NCI-H128 (cell line): ENCODE measurements at regions not wholly inside any gene's neighbourhood (a gene's known extent, or its start where the extent isn't known, plus 50 kb on each side); places are given as distances from the start of the nearest gene placed in this dataset.
"Not testable (repeated sequence)": the region's sequence is repeated elsewhere in the genome, so short reads cannot be mapped to it uniquely, and the experiment has no call there.

ENCODE experiments used
- DNase-seq: peaks from one replicate; lab custom pipeline; 2025; ENCODE audit not compliant: unreplicated experiment; lab: John Stamatoyannopoulos, UW

- no peak for DNase-seq
Observed at GRCh38 chr10:60479305-60480020, 89.8 kb upstream of the ANK3 start.

- DNase-seq, result no peak
Observed at GRCh38 chr10:60476451-60476850, 86.8 kb upstream of the ANK3 start.

- no peak for DNase-seq
Observed at GRCh38 chr10:60473557-60473956, 83.9 kb upstream of the ANK3 start.

GRCh38 chr10:60470091-60470490 is 80.4 kb upstream of the ANK3 start:
- no peak for DNase-seq

GRCh38 chr10:60469147-60469546 is 79.5 kb upstream of the ANK3 start:
- DNase-seq, result not testable (repeated sequence)

- DNase-seq, result no peak
Observed at GRCh38 chr10:60467202-60467546, 77.5 kb upstream of the ANK3 start.

- no peak for DNase-seq
Observed at GRCh38 chr10:60466267-60467201, 76.9 kb upstream of the ANK3 start.

GRCh38 chr10:60465801-60466200 is 76.1 kb upstream of the ANK3 start:
- no peak for DNase-seq

GRCh38 chr10:60464659-60465058 is 75.0 kb upstream of the ANK3 start:
- DNase-seq, result no peak

- no peak for DNase-seq
Observed at GRCh38 chr10:60463746-60464145, 74.1 kb upstream of the ANK3 start.

- DNase-seq, result no peak
Observed at GRCh38 chr10:60461688-60462087, 72.0 kb upstream of the ANK3 start.

GRCh38 chr10:60459701-60460457 is 70.2 kb upstream of the ANK3 start:
- no peak for DNase-seq

GRCh38 chr10:60456053-60456452 is 66.4 kb upstream of the ANK3 start:
- DNase-seq, result no peak

GRCh38 chr10:60454336-60454735 is 64.7 kb upstream of the ANK3 start:
- no peak for DNase-seq

GRCh38 chr10:60453036-60453435 is 63.4 kb upstream of the ANK3 start:
- DNase-seq, result no peak

GRCh38 chr10:60450291-60450690 is 60.6 kb upstream of the ANK3 start:
- no peak for DNase-seq

GRCh38 chr10:60448246-60448645 is 58.6 kb upstream of the ANK3 start:
- DNase-seq, result no peak

- DNase-seq, result no peak
Observed at GRCh38 chr10:60446851-60447250, 57.2 kb upstream of the ANK3 start.

- no peak for DNase-seq
Observed at GRCh38 chr10:60446070-60446833, 56.6 kb upstream of the ANK3 start.

GRCh38 chr10:60444494-60445064 is 54.9 kb upstream of the ANK3 start:
- DNase-seq, result no peak

GRCh38 chr10:60443346-60443745 is 53.7 kb upstream of the ANK3 start:
- DNase-seq, result no peak
